SK-N-MC (cell line): ENCODE measurements at regions not wholly inside any gene's neighbourhood (a gene's known extent, or its start where the extent isn't known, plus 50 kb on each side); places are given as distances from the start of the nearest gene placed in this dataset.

ENCODE experiments used
- DNase-seq: peaks from one replicate; pipeline ENCODE4 v3.0.0-alpha.2; 2011; ENCODE audit warnings: low read depth, low spot score
- H3K27ac ChIP-seq: fragments of 200-600 bp; sonication (generic); 2 replicates; pipeline ENCODE4 v1.5.1; 2016; ENCODE audit warnings: mixed run types
- H3K36me3 ChIP-seq: fragments of 200-600 bp; sonication (generic); 2 replicates; pipeline ENCODE4 v1.6.1; 2017; ENCODE audit warnings: antibody characterized with exemption, low read length, mixed read lengths; ENCODE audit not compliant: insufficient read depth
- H3K4me3 ChIP-seq: fragments of 200-600 bp; sonication (generic); 2 replicates; pipeline ENCODE4 v1.5.1; 2016
- H3K9ac ChIP-seq: fragments of 200-600 bp; sonication (generic); 2 replicates; pipeline ENCODE4 v1.8.0; 2017; ENCODE audit warnings: mixed run types, mixed read lengths; ENCODE audit not compliant: insufficient read length
- H3K9me3 ChIP-seq: fragments of 200-600 bp; sonication (generic); 2 replicates; pipeline ENCODE4 v1.6.1; 2017; ENCODE audit warnings: low read depth, mild to moderate bottlenecking, antibody characterized with exemption, low read length, moderate library complexity, mixed read lengths
- EZH2 ChIP-seq: fragments of 200-600 bp; sonication (generic); IDR thresholded peaks from one replicate; pipeline ENCODE4 v1.6.1; 2017; ENCODE audit warnings: antibody characterized with exemption
- FOXP2 ChIP-seq: optimal IDR thresholded peaks from 2 replicates; pipeline ENCODE3; 2011; ENCODE audit warnings: mild to moderate bottlenecking, moderate library complexity; ENCODE audit not compliant: insufficient read depth; ENCODE audit errors: extremely low read length, control extremely low read depth
- POLR2AphosphoS5 ChIP-seq: IDR thresholded peaks from 2 replicates; pipeline ENCODE4 v1.6.1; 2012; ENCODE audit warnings: mild to moderate bottlenecking, low read depth, low read length, borderline replicate concordance

GRCh38 chr13:40480915-40481516 is 185.4 kb downstream of the FOXO1 start:
- Histone ChIP-seq H3K9ac (no peak overlapping the region), H3K4me3 (no peak overlapping the region), H3K36me3 (no peaks in the 10 kb centered on the region), H3K27ac (no peak overlapping the region), H3K9me3 (no peaks in the 10 kb centered on the region)
- DNase-seq: no peak
- no peak for TF ChIP-seq EZH2
- no peak for TF ChIP-seq POLR2AphosphoS5
- no peak for TF ChIP-seq FOXP2

- Histone ChIP-seq H3K27ac (no peak overlapping the region), H3K36me3 (no peaks in the 10 kb centered on the region), H3K9ac (no peak overlapping the region), H3K4me3 (no peak overlapping the region), H3K9me3 (no peaks in the 10 kb centered on the region)
- no peak for DNase-seq
- TF ChIP-seq FOXP2: no peak
- no peak for TF ChIP-seq EZH2
- no peak for TF ChIP-seq POLR2AphosphoS5
These were observed 182.8 kb downstream of the FOXO1 start for GRCh38 chr13:40483601-40484000.

- H3K27ac ChIP-seq: no peak overlapping the region
- TF ChIP-seq FOXP2: no peak
- TF ChIP-seq POLR2AphosphoS5: no peak
- TF ChIP-seq EZH2: no peak
These were observed 182.2 kb downstream of the FOXO1 start for GRCh38 chr13:40484101-40484800.

DNA sequence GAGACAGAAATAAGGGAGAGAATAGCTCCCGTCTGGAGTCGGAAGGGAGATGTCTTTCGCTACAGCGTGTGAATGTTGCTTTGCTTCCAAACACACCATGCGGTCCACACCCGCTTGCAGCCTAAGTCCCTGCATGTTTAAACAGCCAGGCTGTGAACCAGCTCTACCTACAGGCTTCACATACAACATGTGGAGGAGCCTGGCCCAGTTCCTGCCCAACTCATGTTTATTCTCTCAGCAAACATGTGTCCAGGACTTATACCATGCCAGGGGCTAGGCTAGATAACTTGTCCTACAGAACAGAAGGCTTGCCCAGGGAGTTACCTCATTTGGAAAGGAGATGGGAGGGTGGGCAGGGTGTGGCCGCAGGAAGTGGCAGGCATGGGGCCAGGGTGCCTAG is 181.5 kb downstream of the FOXO1 start:
- Histone ChIP-seq H3K9me3 (no peaks in the 10 kb centered on the region), H3K9ac (no peak overlapping the region), H3K36me3 (no peaks in the 10 kb centered on the region), H3K4me3 (no peak overlapping the region), H3K27ac (no peak overlapping the region)
- TF ChIP-seq FOXP2 (no peak), POLR2AphosphoS5 (no peak), EZH2 (no peak)
- no peak for DNase-seq

More at GRCh38 chr13:40484101-40484800, 182.2 kb downstream of the FOXO1 start:
- Histone ChIP-seq H3K9me3 (no peaks in the 10 kb centered on the region), H3K36me3 (no peaks in the 10 kb centered on the region), H3K4me3 (no peak overlapping the region), H3K9ac (no peak overlapping the region)
- DNase-seq: no peak

- no peak for TF ChIP-seq FOXP2
- TF ChIP-seq POLR2AphosphoS5: no peak
- no peak for TF ChIP-seq EZH2
- H3K4me3 ChIP-seq: no peak overlapping the region
- H3K9me3 ChIP-seq: no peaks in the 10 kb centered on the region
- no peaks in the 10 kb centered on the region for H3K36me3 ChIP-seq
- H3K27ac ChIP-seq: no peak overlapping the region
- DNase-seq: no peak
- no peak overlapping the region for H3K9ac ChIP-seq
These were observed 180.6 kb downstream of the FOXO1 start for GRCh38 chr13:40485611-40486517.

- Histone ChIP-seq H3K36me3 (no peaks in the 10 kb centered on the region), H3K4me3 (no peak overlapping the region), H3K27ac (no peak overlapping the region), H3K9me3 (no peaks in the 10 kb centered on the region), H3K9ac (no peak overlapping the region)
- TF ChIP-seq EZH2 (no peak), POLR2AphosphoS5 (no peak), FOXP2 (no peak)
- no peak for DNase-seq
These were observed 179.8 kb downstream of the FOXO1 start for GRCh38 chr13:40486518-40487163.

DNA sequence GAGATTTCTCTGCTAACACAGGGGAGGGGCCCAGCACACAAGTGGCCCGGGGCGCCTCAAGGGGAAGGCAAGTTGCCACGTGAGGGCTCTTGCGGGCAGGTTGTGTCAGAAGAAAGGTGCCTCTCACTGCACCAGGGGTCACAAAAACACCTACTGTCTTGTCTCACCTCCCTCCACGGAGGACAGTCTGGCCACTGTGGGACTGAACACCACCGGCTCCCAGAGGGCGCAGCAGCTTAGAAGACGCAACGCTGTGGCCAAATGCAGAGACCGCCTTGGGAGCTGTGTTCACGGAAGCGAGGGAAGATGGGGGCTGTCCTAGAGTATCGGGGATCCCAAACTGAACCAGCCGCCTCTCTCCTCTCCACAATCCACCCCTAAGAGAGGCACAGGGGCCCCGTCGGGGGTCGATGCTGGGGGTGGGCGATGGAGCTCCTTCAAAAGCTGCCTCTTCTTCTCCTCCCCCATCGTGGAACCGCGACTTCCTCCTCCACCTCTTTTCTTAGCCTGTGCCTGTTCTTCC is 177.5 kb downstream of the FOXO1 start:
- H3K4me3 ChIP-seq: no peak overlapping the region
- H3K27ac ChIP-seq: no peak overlapping the region
- H3K36me3 ChIP-seq: no peaks in the 10 kb centered on the region
- DNase-seq: no peak
- no peaks in the 10 kb centered on the region for H3K9me3 ChIP-seq
- H3K9ac ChIP-seq: no peak overlapping the region
- TF ChIP-seq POLR2AphosphoS5 (no peak), EZH2 (no peak), FOXP2 (no peak)

DNA sequence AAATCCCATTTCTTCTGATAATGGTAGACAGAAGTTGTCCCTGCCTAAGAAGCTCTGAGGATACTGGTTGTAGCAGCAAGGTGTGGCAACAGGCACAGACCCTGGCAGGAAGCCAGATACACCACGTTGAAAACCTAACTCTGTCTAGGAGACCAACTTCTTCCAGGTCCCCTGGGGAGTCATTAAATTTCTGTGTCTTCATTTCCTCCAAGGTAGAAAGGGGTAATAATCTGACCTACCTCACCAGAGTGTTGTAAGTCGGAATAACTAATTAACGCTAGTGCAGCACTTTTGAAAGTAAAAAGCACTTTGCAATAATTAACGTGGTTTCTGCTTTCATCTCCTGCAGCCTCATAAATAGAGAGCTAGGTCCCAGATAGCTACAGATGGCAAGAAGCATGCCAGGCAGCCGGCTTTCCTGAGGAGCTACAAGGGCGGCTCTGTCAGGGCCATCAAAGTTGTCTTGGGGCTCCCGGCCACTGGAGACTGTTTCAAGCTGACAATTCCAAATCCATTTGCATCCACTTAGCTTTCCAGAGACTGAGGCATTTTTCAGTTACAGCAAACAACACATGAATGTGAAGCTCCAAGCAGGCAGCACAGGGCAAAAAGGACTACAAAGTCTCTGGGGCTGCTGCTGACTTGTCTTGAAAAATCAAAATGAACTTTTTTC is 176.2 kb downstream of the FOXO1 start:
- TF ChIP-seq EZH2 (no peak), POLR2AphosphoS5 (no peak), FOXP2 (no peak)
- DNase-seq: peak; percentile 10
- Histone ChIP-seq H3K36me3 (no peaks in the 10 kb centered on the region), H3K27ac (no peak overlapping the region), H3K9ac (no peak overlapping the region), H3K4me3 (no peak overlapping the region), H3K9me3 (no peaks in the 10 kb centered on the region)
